ENCODE measurements at regions not wholly inside any gene's neighbourhood (a gene's known extent, or its start where the extent isn't known, plus 50 kb on each side); places are given as distances from the start of the nearest gene placed in this dataset.

GRCh38 chr3:127369356-127369935, 81.6 kb upstream of the PRR20G start:
- Histone ChIP-seq H3K27ac (ENCODE audit: low read depth in 1 of 2, low read length in 2 of 2) (no peak overlapping the region), H3K9me3 (replicated peaks in 1 of 2; ENCODE audit: control insufficient read depth in 1 of 2, insufficient read depth in 1 of 2, low read length in 2 of 2) (no peaks in the 10 kb centered on the region), H3K36me3 (replicated peaks in 1 of 2; ENCODE audit: control insufficient read depth in 1 of 2, insufficient read depth in 2 of 2, low read length in 2 of 2) (no peaks in the 10 kb centered on the region), H4K20me1 (ENCODE audit: insufficient read depth, low read length) (no peaks in the 10 kb centered on the region), H3K4me1 (ENCODE audit: control insufficient read depth in 1 of 2, insufficient read depth in 2 of 2, low read length in 2 of 2) (no peaks in the 10 kb centered on the region), H3K79me2 (ENCODE audit: insufficient read depth, low read length) (no peaks in the 10 kb centered on the region), H3K27me3 (ENCODE audit: control insufficient read depth in 2 of 2, insufficient read depth in 2 of 2, low read length in 2 of 2) (peaks cover 0 to 4% of the 10 kb centered on the region in 2 donors), H2AFZ (ENCODE audit: insufficient read depth, low read depth, low read length, poor library complexity, severe bottlenecking) (no peak overlapping the region), H3K4me2 (replicated peaks; ENCODE audit: extremely low read depth, low read length, poor library complexity, severe bottlenecking) (no peak overlapping the region), H3K9ac (ENCODE audit: insufficient read depth, low read length, poor library complexity, severe bottlenecking) (no peak overlapping the region), H3K4me3 (replicated peaks in 1 of 3; ENCODE audit: low read depth in 2 of 3, low read length in 3 of 3) (no peak overlapping the region)
- H3K4me3 Mint-ChIP-seq = no peak overlapping the region
- no peak for DNase-seq
- H3K27ac Mint-ChIP-seq = no peak overlapping the region
- no peaks in the 10 kb centered on the region for H3K9me3 Mint-ChIP-seq
- intact Hi-C loops (cut with micrococcal nuclease) = no loop called here
- H3K4me1 Mint-ChIP-seq = no peaks in the 10 kb centered on the region
- peaks cover 1 to 24% (median 5%) of the 10 kb centered on the region in 3 donors for H3K27me3 Mint-ChIP-seq (ENCODE audit: low read depth in 3 of 3)
- no peaks in the 10 kb centered on the region for H3K36me3 Mint-ChIP-seq
- 95% methylated on average over 2 of the region's 4 CpGs for WGBS (ENCODE audit: insufficient coverage)
- TF ChIP-seq CTCF (IDR thresholded peaks at IDR 0.05) = no peak

DNA sequence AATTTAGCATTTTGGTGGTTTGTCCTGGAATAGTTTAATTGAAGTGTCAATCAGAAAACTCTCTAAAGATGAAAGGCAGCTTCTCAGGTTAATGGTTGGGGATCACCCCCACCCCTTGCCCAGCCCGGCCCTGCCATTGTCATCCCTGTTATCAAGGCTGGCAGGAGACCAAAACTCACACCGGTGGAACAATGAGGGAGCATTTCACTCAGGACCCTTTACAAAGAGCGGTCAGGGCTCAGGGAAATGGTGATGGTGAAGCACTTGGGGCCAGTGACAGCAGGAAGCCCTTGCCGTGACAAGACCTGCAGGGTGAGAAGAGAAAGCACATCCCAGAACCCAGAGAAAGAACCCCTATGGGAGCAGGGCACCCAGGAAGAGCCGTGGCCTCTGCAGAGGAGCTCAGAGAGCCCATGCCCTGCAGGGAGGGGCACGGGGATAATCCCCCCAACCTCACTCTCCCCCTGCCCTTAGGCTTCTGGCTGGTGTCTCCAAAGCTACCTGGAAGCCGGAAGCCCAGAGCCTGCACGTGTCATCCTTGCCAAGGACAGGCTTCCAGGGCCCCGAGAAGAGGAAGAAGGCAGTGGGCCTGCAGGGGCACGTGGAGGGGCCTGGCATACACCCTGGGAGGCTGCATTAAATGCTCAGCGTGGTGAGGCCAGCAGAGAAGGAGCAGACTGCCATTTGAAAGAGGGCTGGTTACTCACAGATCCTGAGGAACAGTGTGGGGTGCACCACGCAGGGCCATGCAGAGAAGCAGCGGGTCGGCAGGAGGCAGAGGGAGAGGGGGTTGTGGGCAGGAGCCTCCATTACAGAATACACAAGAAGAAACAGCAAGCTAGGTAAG, 80.6 kb upstream of the PRR20G start:
- no peak for DNase-seq
- Histone ChIP-seq H3K27me3 (ENCODE audit: control insufficient read depth in 2 of 2, insufficient read depth in 2 of 2, low read length in 2 of 2) (peaks cover 0 to 4% of the 10 kb centered on the region in 2 donors), H3K9me3 (replicated peaks in 1 of 2; ENCODE audit: control insufficient read depth in 1 of 2, insufficient read depth in 1 of 2, low read length in 2 of 2) (no peaks in the 10 kb centered on the region), H2AFZ (ENCODE audit: insufficient read depth, low read depth, low read length, poor library complexity, severe bottlenecking) (no peak overlapping the region), H3K4me3 (replicated peaks in 1 of 3; ENCODE audit: low read depth in 2 of 3, low read length in 3 of 3) (no peak overlapping the region), H3K9ac (ENCODE audit: insufficient read depth, low read length, poor library complexity, severe bottlenecking) (no peak overlapping the region), H3K4me2 (replicated peaks; ENCODE audit: extremely low read depth, low read length, poor library complexity, severe bottlenecking) (no peak overlapping the region), H3K27ac (ENCODE audit: low read depth in 1 of 2, low read length in 2 of 2) (no peak overlapping the region), H3K79me2 (ENCODE audit: insufficient read depth, low read length) (no peaks in the 10 kb centered on the region), H3K4me1 (ENCODE audit: control insufficient read depth in 1 of 2, insufficient read depth in 2 of 2, low read length in 2 of 2) (no peaks in the 10 kb centered on the region), H3K36me3 (replicated peaks in 1 of 2; ENCODE audit: control insufficient read depth in 1 of 2, insufficient read depth in 2 of 2, low read length in 2 of 2) (no peaks in the 10 kb centered on the region), H4K20me1 (ENCODE audit: insufficient read depth, low read length) (no peaks in the 10 kb centered on the region)
- Mint-ChIP-seq H3K4me1 (no peaks in the 10 kb centered on the region), H3K9me3 (no peaks in the 10 kb centered on the region), H3K27me3 (ENCODE audit: low read depth in 3 of 3) (peaks cover 2 to 26% (median 5%) of the 10 kb centered on the region in 3 donors), H3K27ac (no peak overlapping the region), H3K36me3 (no peaks in the 10 kb centered on the region), H3K4me3 (no peak overlapping the region)
- intact Hi-C loops (cut with micrococcal nuclease) = no loop called here
- 53% methylated on average over 9 of the region's 14 CpGs for whole genome bisulfite sequencing (ENCODE audit: insufficient coverage)
- no peak for TF ChIP-seq CTCF (IDR thresholded peaks at IDR 0.05)
